HEK293 (cell line): ENCODE measurements at regions not wholly inside any gene's neighbourhood (a gene's known extent, or its start where the extent isn't known, plus 50 kb on each side); places are given as distances from the start of the nearest gene placed in this dataset.

ENCODE experiments used
- CTCF ChIA-PET: fragments of 350-600 bp; formaldehyde crosslinking; extraction: SDS; loops from one replicate; lab custom pipeline; 2021; ENCODE audit warnings: antibody characterized with exemption; lab: Yijun Ruan, JAX
- POLR2A ChIA-PET: fragments of 300-600 bp; formaldehyde crosslinking; extraction: SDS; loops from one replicate; lab custom pipeline; 2020; ENCODE audit warnings: antibody characterized with exemption, inconsistent platforms; lab: Yijun Ruan, JAX
- H3K27ac ChIP-seq: fragments of 200-500 bp; sonication (Bioruptor generic); 2 replicates; pipeline ENCODE4 v1.5.1; 2014; ENCODE audit warnings: low read depth, low read length, control low read depth, inconsistent platforms; ENCODE audit errors: extremely low read depth
- H3K36me3 ChIP-seq, 2 experiments: fragments of 200-500 bp in 1 of 2; sonication (Bioruptor generic) in 1 of 2; 1 replicate in 1 of 2; 2 replicates in 1 of 2; pipeline ENCODE4 v1.5.1; 2014 to 2017; ENCODE audit warnings: inconsistent platforms in 2 of 2, low read length in 2 of 2; ENCODE audit not compliant: control insufficient read depth in 2 of 2, insufficient read depth in 1 of 2
- H3K4me1 ChIP-seq: fragments of 200-500 bp; sonication (Bioruptor generic); 2 replicates; pipeline ENCODE4 v1.5.1; 2014; ENCODE audit warnings: mild to moderate bottlenecking, low read length, inconsistent platforms; ENCODE audit not compliant: control insufficient read depth, insufficient read depth
- H3K4me3 ChIP-seq: 2 replicates; pipeline ENCODE4 v1.5.1; 2011; ENCODE audit warnings: low read depth, mild to moderate bottlenecking, control low read depth, low read length, moderate library complexity
- H3K9me3 ChIP-seq: fragments of 200-500 bp; sonication (Bioruptor generic); 2 replicates; pipeline ENCODE4 v1.5.1; 2014; ENCODE audit warnings: low read depth, low read length, inconsistent platforms; ENCODE audit not compliant: control insufficient read depth, insufficient read depth
- REPIN1 ChIP-seq: fragments of 450-650 bp; formaldehyde crosslinking; IDR thresholded peaks from 2 replicates; pipeline ENCODE4 v1.5.1; 2017; ENCODE audit warnings: missing biosample characterization, missing genetic modification characterization, low read depth
- ZNF157 ChIP-seq: fragments of 450-650 bp; formaldehyde crosslinking; IDR thresholded peaks from 2 replicates; pipeline ENCODE4 v1.5.1; 2016; ENCODE audit warnings: missing biosample characterization, missing genetic modification characterization
- ZNF169 ChIP-seq: fragments of 450-650 bp; formaldehyde crosslinking; IDR thresholded peaks from 2 replicates; pipeline ENCODE4 v1.5.1; 2016; ENCODE audit warnings: missing biosample characterization, missing genetic modification characterization
- ZNF48 ChIP-seq: fragments of 450-650 bp; formaldehyde crosslinking; IDR thresholded peaks from 2 replicates; pipeline ENCODE4 v1.5.1; 2016; ENCODE audit warnings: missing biosample characterization, missing genetic modification characterization
- ZNF677 ChIP-seq: fragments of 450-650 bp; IDR thresholded peaks from 2 replicates; pipeline ENCODE4 v1.5.0; 2018; ENCODE audit warnings: missing biosample characterization, mild to moderate bottlenecking, missing genetic modification characterization, moderate library complexity
- ZNF76 ChIP-seq: fragments of 450-650 bp; formaldehyde crosslinking; IDR thresholded peaks from 2 replicates; pipeline ENCODE4; 2016; ENCODE audit warnings: low read depth, missing biosample characterization, missing genetic modification characterization, borderline replicate concordance
- ZSCAN23 ChIP-seq: fragments of 450-650 bp; formaldehyde crosslinking; IDR thresholded peaks from 2 replicates; pipeline ENCODE4 v1.5.1; 2016; ENCODE audit warnings: missing biosample characterization, missing genetic modification characterization
- TF ChIP-seq, protein P1 (sequence below): fragments of 450-650 bp; formaldehyde crosslinking; IDR thresholded peaks from 2 replicates; pipeline ENCODE4 v1.5.1; 2016; ENCODE audit warnings: missing biosample characterization, missing genetic modification characterization, low read depth
- TF ChIP-seq, protein P2 (sequence below): fragments of 450-650 bp; formaldehyde crosslinking; optimal IDR thresholded peaks from 2 replicates; pipeline ENCODE3; 2016; ENCODE audit warnings: missing biosample characterization, mild to moderate bottlenecking, missing genetic modification characterization
- TF ChIP-seq, protein P3 (sequence below): fragments of 450-650 bp; formaldehyde crosslinking; IDR thresholded peaks from 2 replicates; pipeline ENCODE4 v1.5.1; 2016; ENCODE audit warnings: missing biosample characterization, missing genetic modification characterization
- TF ChIP-seq, protein P4 (sequence below): fragments of 450-650 bp; formaldehyde crosslinking; IDR thresholded peaks from 2 replicates; pipeline ENCODE4 v1.5.1; 2016; ENCODE audit warnings: missing biosample characterization, missing genetic modification characterization

GRCh38 chr6:169042061-169042460 lies 211.6 kb downstream of the THBS2 start (continued):
- TF ChIP-seq, protein P1, sequence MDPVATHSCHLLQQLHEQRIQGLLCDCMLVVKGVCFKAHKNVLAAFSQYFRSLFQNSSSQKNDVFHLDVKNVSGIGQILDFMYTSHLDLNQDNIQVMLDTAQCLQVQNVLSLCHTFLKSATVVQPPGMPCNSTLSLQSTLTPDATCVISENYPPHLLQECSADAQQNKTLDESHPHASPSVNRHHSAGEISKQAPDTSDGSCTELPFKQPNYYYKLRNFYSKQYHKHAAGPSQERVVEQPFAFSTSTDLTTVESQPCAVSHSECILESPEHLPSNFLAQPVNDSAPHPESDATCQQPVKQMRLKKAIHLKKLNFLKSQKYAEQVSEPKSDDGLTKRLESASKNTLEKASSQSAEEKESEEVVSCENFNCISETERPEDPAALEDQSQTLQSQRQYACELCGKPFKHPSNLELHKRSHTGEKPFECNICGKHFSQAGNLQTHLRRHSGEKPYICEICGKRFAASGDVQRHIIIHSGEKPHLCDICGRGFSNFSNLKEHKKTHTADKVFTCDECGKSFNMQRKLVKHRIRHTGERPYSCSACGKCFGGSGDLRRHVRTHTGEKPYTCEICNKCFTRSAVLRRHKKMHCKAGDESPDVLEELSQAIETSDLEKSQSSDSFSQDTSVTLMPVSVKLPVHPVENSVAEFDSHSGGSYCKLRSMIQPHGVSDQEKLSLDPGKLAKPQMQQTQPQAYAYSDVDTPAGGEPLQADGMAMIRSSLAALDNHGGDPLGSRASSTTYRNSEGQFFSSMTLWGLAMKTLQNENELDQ (tag by site-specific recombination), result no peak
- TF ChIP-seq, protein P2, sequence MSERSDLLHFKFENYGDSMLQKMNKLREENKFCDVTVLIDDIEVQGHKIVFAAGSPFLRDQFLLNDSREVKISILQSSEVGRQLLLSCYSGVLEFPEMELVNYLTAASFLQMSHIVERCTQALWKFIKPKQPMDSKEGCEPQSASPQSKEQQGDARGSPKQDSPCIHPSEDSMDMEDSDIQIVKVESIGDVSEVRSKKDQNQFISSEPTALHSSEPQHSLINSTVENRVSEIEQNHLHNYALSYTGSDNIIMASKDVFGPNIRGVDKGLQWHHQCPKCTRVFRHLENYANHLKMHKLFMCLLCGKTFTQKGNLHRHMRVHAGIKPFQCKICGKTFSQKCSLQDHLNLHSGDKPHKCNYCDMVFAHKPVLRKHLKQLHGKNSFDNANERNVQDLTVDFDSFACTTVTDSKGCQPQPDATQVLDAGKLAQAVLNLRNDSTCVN (tag by site-specific recombination), result no peak

DNA sequence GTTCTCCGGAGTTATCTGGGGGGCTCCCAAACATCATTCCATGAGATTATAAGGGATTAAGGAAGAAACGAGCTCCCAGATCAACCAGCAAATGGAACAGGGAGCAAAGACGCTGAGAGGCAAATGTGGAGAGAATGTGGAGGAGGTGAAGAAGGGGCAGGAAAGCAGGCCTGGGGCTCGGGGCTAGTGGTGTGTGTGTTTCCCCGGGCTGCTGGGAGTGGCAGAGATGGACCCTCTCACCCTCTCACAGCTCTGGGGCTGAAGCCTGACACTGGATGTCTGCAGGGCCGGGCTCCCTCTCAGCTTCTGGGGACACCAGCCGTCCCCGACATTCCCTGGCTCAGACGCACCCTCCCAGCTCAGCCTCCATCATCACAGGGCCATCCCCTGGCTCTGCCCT lies 212.6 kb downstream of the THBS2 start:
- CTCF ChIA-PET, result interaction anchor here (0.6 kb wide), 1 partner anchor 1330 kb away, joined by 3 read pairs; no protein-coding TSS in a partner anchor
- Histone ChIP-seq H3K9me3 (no peaks in the 10 kb centered on the region), H3K36me3 (no peaks in the 10 kb centered on the region), H3K4me3 (no peak overlapping the region), H3K4me1 (no peaks in the 10 kb centered on the region), H3K27ac (no peak overlapping the region)
- TF ChIP-seq ZSCAN23 (tag by site-specific recombination), result no peak
- TF ChIP-seq ZNF157, result no peak
- no peak for TF ChIP-seq ZNF76 (tag by site-specific recombination)
- TF ChIP-seq, protein P3, sequence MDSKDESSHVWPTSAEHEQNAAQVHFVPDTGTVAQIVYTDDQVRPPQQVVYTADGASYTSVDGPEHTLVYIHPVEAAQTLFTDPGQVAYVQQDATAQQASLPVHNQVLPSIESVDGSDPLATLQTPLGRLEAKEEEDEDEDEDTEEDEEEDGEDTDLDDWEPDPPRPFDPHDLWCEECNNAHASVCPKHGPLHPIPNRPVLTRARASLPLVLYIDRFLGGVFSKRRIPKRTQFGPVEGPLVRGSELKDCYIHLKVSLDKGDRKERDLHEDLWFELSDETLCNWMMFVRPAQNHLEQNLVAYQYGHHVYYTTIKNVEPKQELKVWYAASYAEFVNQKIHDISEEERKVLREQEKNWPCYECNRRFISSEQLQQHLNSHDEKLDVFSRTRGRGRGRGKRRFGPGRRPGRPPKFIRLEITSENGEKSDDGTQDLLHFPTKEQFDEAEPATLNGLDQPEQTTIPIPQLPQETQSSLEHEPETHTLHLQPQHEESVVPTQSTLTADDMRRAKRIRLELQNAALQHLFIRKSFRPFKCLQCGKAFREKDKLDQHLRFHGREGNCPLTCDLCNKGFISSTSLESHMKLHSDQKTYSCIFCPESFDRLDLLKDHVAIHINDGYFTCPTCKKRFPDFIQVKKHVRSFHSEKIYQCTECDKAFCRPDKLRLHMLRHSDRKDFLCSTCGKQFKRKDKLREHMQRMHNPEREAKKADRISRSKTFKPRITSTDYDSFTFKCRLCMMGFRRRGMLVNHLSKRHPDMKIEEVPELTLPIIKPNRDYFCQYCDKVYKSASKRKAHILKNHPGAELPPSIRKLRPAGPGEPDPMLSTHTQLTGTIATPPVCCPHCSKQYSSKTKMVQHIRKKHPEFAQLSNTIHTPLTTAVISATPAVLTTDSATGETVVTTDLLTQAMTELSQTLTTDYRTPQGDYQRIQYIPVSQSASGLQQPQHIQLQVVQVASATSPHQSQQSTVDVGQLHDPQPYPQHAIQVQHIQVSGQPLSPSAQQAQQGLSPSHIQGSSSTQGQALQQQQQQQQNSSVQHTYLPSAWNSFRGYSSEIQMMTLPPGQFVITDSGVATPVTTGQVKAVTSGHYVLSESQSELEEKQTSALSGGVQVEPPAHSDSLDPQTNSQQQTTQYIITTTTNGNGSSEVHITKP (tag by site-specific recombination), result no peak
- TF ChIP-seq, protein P4, sequence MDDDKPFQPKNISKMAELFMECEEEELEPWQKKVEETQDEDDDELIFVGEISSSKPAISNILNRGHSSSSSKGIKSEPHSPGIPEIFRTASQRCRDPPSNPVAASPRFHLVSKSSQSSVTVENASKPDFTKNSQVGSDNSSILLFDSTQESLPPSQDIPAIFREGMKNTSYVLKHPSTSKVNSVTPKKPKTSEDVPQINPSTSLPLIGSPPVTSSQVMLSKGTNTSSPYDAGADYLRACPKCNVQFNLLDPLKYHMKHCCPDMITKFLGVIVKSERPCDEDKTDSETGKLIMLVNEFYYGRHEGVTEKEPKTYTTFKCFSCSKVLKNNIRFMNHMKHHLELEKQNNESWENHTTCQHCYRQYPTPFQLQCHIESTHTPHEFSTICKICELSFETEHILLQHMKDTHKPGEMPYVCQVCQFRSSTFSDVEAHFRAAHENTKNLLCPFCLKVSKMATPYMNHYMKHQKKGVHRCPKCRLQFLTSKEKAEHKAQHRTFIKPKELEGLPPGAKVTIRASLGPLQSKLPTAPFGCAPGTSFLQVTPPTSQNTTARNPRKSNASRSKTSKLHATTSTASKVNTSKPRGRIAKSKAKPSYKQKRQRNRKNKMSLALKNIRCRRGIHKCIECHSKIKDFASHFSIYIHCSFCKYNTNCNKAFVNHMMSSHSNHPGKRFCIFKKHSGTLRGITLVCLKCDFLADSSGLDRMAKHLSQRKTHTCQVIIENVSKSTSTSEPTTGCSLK (tag by site-specific recombination), result no peak
- TF ChIP-seq ZNF48 (tag by site-specific recombination), result no peak
- no peak for TF ChIP-seq ZNF169 (tag by site-specific recombination)
- POLR2A ChIA-PET, result no interaction called here

DNA sequence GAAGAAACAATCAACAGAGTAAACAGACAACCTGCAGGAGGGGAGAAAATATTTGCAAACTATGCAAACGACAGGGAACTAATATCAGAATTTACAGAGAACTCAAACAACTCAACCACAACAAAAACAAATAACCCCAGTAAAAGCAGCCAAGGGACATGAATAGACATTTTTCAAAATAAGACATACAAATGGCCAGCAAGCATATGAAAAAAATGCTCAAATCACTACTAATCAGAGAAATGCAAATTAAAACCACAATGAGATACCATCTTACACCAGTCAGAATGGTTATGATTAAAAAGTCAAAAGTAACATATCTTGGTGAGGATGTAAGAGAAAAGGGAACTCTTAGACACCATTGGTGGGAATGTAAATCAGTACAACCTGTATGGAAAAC lies 215.0 kb downstream of the THBS2 start:
- Histone ChIP-seq H3K36me3 (no peaks in the 10 kb centered on the region), H3K4me3 (no peak overlapping the region), H3K4me1 (no peaks in the 10 kb centered on the region), H3K9me3 (no peaks in the 10 kb centered on the region), H3K27ac (no peak overlapping the region)
- TF ChIP-seq REPIN1 (tag by site-specific recombination) (no peak), ZNF677 (tag by site-specific recombination) (no peak)
- CTCF ChIA-PET, result no interaction called here
- POLR2A ChIA-PET, result no interaction called here
